Left colon (tissue), 2 donors: ENCODE measurements at regions not wholly inside any gene's neighbourhood (a gene's known extent, or its start where the extent isn't known, plus 50 kb on each side); places are given as distances from the start of the nearest gene placed in this dataset.

ENCODE experiments used
- ATAC-seq: fragments of 200-7000 bp; cut with Tn5 transposase; one replicate; pipeline ENCODE4 v1.9.1; 2020; ENCODE audit warnings: mild to moderate bottlenecking, moderate library complexity
- DNase-seq, 2 donors: peaks; one replicate each; pipeline ENCODE4 v3.0.0-alpha.2; 2020
- intact Hi-C, 2 donors: fragments of 100-400 bp; cut with DNase I in 1 of 2; cut with micrococcal nuclease in 1 of 2; formaldehyde crosslinking; loops; one replicate each; pipeline versions ENCODE4 v1.11.2 to v1.14.0; 2022; cut with DNase I, micrococcal nuclease
- donor health status: DM: no; HTN: no; CAD: no.
- donor health status: DM: yes; HTN: yes; CAD: no.

- intact Hi-C loops: no loop called here
- ATAC-seq (no peak), DNase-seq (no peak)
Measured at GRCh38 chr3:178485756-178486155, 50.5 kb upstream of the KCNMB2 start.
